ENCODE measurements at regions not wholly inside any gene's neighbourhood (a gene's known extent, or its start where the extent isn't known, plus 50 kb on each side); places are given as distances from the start of the nearest gene placed in this dataset.
A peak's percentile ranks its signal among the peaks of the same experiment; 100 is the strongest.

DNA sequence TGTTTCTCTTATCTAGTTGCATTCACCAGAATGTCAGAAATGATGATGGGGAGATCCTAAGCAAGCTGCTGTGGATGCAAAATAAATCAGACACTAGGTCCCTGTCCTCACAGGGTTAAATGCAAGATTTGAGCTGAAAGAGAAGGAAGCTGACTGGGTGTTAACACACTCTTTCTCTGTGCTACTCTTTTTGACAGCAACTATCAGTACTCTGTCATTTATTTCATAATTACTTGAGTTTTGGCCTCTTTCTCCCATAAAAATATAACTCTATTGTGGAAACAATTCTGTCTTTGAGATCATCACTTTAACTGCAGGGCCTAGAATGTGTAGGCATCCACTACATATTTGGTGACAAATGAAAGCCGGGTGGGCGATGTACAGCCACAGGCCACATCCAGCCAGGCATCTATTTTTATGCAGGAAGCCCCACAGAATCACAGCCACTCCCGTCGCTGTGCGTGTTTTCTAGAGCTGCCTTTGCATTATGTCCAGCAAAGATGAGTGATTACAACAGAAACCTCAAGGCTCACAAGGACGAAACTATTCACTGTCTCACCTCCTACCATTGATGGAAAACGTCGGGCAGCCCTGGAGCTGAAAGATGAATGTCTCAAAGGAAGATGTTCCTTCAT is 849.0 kb downstream of the RNF144A start:
- H3K4me1 Mint-ChIP-seq, result no peaks in the 10 kb centered on the region
- no peak overlapping the region for H3K4me3 Mint-ChIP-seq
- H3K36me3 Mint-ChIP-seq, result peaks cover 9 to 16% of the 10 kb centered on the region in 2 donors
- ATAC-seq (ENCODE audit: low read depth in 2 of 2) (no peak), DNase-seq (no peak)
- H3K9me3 Mint-ChIP-seq, result peaks cover 9 to 24% (median 20%) of the 10 kb centered on the region in 7 donors
- no peaks in the 10 kb centered on the region for H3K27me3 Mint-ChIP-seq
- H3K27ac Mint-ChIP-seq, result no peak overlapping the region

DNA sequence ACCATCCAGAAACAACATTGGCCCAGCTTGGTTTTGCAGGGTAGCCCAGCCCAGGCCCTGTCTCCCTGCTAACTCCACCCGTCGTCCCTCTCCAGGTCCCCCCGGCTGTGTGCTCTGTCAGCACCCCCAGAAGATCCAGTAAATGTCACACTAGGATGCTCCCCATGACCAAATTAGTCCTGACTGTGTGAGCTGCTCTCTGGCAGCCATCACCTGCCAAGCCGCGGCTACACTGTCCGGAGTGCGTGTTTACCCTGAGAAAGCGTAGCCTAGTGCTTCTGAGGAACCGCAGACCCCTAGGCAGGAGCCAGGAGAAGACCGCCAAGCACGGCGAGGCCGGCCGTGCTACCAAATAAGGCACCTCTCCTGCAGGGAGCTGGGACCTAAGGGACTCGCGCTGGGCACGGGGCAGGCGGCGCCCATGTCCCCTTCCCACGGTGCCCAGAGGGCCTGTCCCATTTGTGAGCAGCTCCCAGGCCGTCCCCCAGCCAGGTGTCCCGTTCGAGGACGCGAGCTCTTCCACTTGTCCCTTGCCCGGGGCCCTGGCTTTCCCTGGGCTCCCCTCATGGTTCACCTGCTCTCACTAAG is 849.9 kb downstream of the RNF144A start:
- ATAC-seq (ENCODE audit: low read depth in 2 of 2), result no peak
- H3K36me3 Mint-ChIP-seq, result peaks cover 9 to 16% of the 10 kb centered on the region in 2 donors
- H3K9me3 Mint-ChIP-seq, result peaks cover 9 to 24% (median 20%) of the 10 kb centered on the region in 7 donors
- peak overlapping the region in 1 of 8 donors; percentile 19 for H3K4me3 Mint-ChIP-seq
- H3K4me1 Mint-ChIP-seq, result no peaks in the 10 kb centered on the region
- no peaks in the 10 kb centered on the region for H3K27me3 Mint-ChIP-seq
- no peak overlapping the region for H3K27ac Mint-ChIP-seq
- DNase-seq, result no peak

DNA sequence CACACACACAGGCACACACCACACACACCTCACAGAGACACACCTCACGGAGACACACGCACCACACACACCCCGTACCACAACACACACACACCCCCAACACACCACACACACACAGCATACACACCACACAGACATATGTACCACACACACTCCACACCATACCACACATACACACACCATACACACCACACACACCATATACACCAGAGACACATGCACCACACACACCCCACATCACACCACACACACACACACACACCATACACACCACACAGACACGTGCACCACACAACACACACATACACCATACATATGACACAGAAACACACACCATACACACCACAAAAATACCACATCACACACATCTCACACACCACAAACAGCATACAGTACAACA is 850.7 kb downstream of the RNF144A start:
- DNase-seq, result no peak
- no peak overlapping the region for H3K27ac Mint-ChIP-seq
- H3K27me3 Mint-ChIP-seq, result no peaks in the 10 kb centered on the region
- H3K4me1 Mint-ChIP-seq, result no peaks in the 10 kb centered on the region
- no peak for ATAC-seq (ENCODE audit: low read depth in 2 of 2)
- peaks cover 4 to 8% of the 10 kb centered on the region in 2 donors for H3K36me3 Mint-ChIP-seq
- H3K9me3 Mint-ChIP-seq, result peaks cover 6 to 18% (median 15%) of the 10 kb centered on the region in 7 donors
- no peak overlapping the region for H3K4me3 Mint-ChIP-seq

DNA sequence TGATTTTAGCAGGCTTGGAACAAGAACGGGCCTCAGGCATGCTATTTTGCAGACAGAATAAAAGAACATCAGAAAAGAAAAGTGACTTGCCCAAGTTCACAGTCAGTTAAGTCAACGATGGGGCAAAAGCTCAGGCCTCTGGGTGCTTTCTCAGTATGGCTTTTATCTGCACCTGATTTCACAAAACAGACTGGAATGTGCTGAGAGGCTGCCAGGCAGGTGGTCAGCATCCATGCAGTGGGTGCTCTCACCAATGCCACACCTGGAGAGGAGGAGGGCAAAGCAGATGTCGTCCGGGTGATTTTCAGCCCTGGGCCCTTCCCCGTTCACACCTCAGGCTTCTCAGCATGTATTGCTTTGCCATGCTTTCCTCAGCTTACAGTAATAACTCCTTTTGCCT is 854.6 kb downstream of the RNF144A start:
- Mint-ChIP-seq H3K36me3 (no peaks in the 10 kb centered on the region), H3K9me3 (no peaks in the 10 kb centered on the region), H3K4me3 (no peak overlapping the region), H3K4me1 (no peaks in the 10 kb centered on the region), H3K27ac (no peak overlapping the region), H3K27me3 (peaks cover 0 to 8% (median 3%) of the 10 kb centered on the region in 3 donors)
- ATAC-seq (ENCODE audit: low read depth in 2 of 2) (no peak), DNase-seq (no peak)

DNA sequence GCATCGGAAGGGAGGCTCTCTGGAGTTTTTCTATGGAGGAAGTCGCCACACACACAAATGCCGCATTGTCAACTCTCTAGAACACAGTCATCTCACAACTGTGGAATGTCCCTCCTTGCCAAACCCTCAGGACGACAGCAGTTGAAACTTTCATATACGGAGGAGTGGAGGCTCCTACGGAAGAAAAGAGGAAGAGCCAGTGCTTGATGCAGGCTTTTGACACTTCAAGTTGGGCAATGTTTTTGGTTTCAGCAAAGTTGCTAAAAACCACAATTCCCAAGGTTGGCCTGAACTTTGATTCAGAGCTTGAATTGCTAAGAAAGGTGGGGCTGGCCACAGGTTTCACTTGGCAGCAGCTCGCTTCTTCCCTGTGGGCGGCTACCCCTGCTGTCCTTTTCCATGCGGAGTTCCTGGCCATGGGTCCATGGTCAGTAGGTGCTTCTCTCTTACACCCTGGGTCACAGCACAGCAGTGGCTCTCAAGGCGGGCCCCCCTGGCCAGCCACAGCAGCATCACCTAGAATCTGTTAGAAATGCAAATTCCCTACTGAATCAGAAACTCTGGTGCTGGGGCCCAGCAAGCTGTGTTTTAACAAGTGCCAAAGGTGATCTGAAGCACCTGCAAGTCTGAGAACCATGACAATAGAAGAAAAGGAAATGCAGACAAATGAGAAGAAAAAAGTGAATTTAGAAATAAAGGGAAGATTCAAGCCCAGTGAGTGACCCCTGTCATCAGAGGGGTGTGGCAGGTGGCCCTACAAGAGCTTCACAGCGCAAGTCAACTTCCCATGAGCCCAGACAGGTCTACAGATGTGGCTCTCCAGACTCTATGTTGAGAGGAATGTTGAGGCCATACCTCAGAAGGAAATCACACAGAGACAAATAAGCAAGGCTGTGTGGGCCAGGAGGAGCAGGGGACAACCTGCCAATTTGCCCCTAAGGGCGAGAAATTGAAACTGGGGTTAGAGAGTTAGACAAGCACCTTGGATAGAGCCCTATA is 856.4 kb downstream of the RNF144A start:
- DNase-seq (no peak), ATAC-seq (ENCODE audit: low read depth in 2 of 2) (no peak)
- Mint-ChIP-seq H3K9me3 (no peaks in the 10 kb centered on the region), H3K4me1 (no peaks in the 10 kb centered on the region), H3K36me3 (no peaks in the 10 kb centered on the region), H3K27ac (peak overlapping the region in 1 of 6 donors; percentile 14), H3K4me3 (no peak overlapping the region), H3K27me3 (peaks cover 0 to 8% (median 3%) of the 10 kb centered on the region in 3 donors)

DNA sequence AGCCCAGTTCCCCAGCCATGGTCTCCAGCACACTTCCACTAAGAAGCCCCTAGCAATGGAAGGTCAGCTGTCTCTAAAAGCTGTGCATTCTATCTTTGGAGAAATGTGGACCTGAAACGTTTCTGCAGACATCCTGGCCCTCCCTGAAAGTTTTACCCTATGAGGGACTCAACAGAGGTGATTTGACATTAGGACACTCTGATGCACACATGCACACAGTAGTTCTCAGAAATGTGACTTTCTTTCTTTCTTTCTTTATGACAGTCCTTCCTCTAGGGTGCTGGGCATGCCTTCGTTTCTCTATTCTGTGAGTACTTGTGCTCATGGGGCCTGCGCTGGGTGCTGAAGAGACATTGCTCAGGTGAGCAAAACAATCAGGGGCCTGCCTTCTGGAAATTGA is 857.3 kb downstream of the RNF144A start:
- no peak overlapping the region for H3K4me3 Mint-ChIP-seq
- no peaks in the 10 kb centered on the region for H3K9me3 Mint-ChIP-seq
- no peak for DNase-seq
- no peak for ATAC-seq (ENCODE audit: low read depth in 2 of 2)
- no peaks in the 10 kb centered on the region for H3K36me3 Mint-ChIP-seq
- peaks cover 0 to 8% (median 3%) of the 10 kb centered on the region in 3 donors for H3K27me3 Mint-ChIP-seq
- H3K27ac Mint-ChIP-seq, result no peak overlapping the region
- H3K4me1 Mint-ChIP-seq, result no peaks in the 10 kb centered on the region

DNA sequence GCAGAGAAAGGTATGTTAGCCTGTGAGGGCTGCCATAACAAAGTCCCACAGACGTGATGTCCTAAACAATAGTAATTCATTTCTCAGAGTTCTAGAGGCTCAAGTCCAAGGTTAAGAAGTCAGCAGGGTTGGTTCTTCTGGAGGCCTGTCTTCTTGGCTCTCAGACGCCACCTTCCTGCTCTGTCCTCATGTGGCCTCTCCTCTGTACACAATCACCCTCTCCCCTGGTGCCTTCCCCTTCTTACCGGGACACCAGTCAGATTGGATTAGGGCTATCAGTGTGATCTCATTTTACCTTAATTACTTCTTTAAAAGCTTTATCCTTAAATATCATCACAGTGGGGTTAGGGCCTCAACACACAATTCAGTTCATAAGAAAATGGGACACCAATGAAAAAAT is 860.5 kb downstream of the RNF144A start:
- ATAC-seq (ENCODE audit: low read depth in 2 of 2) (no peak), DNase-seq (no peak)
- no peak overlapping the region for H3K4me3 Mint-ChIP-seq
- H3K9me3 Mint-ChIP-seq, result no peaks in the 10 kb centered on the region
- H3K36me3 Mint-ChIP-seq, result no peaks in the 10 kb centered on the region
- H3K27me3 Mint-ChIP-seq, result peaks cover 0 to 8% (median 3%) of the 10 kb centered on the region in 3 donors
- H3K27ac Mint-ChIP-seq, result peak overlapping the region in 1 of 6 donors; percentile 17
- H3K4me1 Mint-ChIP-seq, result no peaks in the 10 kb centered on the region

DNA sequence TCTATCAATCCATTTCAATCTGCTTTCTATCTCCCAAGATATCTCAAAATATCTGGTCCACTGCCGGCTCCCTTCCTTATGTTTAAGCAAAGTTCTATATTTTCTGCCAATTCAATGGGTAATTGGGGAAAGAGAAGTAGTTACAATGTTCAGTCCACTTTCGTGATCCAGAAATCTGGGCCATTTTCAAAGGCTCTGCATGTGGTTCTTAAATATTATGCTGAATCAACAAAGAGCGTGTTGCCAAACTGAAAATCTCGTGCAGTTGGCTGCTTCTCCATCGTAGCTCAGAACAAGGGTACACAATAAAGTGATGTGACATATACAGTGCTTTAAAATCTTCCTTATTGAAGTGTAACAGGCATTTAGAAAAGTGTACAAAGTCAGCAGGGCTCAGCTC is 863.1 kb downstream of the RNF144A start:
- no peaks in the 10 kb centered on the region for H3K36me3 Mint-ChIP-seq
- no peaks in the 10 kb centered on the region for H3K9me3 Mint-ChIP-seq
- ATAC-seq (ENCODE audit: low read depth in 2 of 2) (no peak), DNase-seq (no peak)
- peaks cover 0 to 8% (median 3%) of the 10 kb centered on the region in 3 donors for H3K27me3 Mint-ChIP-seq
- no peaks in the 10 kb centered on the region for H3K4me1 Mint-ChIP-seq
- no peak overlapping the region for H3K27ac Mint-ChIP-seq
- no peak overlapping the region for H3K4me3 Mint-ChIP-seq

DNA sequence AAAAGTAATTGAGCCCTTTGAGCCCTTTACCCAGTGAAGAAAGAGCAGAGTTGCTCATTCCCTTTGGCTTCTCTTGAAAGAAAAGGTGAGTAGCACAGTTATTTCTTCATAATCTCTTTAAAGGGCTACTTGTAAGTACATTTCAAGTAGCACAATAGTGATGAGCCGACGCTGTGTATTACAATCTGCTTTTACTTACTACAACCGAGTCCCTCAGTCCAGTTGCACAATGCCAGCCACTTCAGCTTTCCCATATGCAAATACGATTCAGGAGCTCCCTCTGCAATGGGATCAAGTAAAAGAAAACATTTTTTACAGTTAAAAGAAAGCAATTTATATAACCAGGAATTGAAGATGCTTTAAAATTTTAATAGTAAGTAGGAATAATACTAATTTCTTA is 868.5 kb downstream of the RNF144A start:
- H3K27ac Mint-ChIP-seq, result no peak overlapping the region
- DNase-seq (no peak), ATAC-seq (ENCODE audit: low read depth in 2 of 2) (no peak)
- H3K9me3 Mint-ChIP-seq, result no peaks in the 10 kb centered on the region
- H3K36me3 Mint-ChIP-seq, result no peaks in the 10 kb centered on the region
- H3K4me3 Mint-ChIP-seq, result no peak overlapping the region
- peaks cover 0 to 8% (median 0%) of the 10 kb centered on the region in 3 donors for H3K27me3 Mint-ChIP-seq
- H3K4me1 Mint-ChIP-seq, result no peaks in the 10 kb centered on the region

DNA sequence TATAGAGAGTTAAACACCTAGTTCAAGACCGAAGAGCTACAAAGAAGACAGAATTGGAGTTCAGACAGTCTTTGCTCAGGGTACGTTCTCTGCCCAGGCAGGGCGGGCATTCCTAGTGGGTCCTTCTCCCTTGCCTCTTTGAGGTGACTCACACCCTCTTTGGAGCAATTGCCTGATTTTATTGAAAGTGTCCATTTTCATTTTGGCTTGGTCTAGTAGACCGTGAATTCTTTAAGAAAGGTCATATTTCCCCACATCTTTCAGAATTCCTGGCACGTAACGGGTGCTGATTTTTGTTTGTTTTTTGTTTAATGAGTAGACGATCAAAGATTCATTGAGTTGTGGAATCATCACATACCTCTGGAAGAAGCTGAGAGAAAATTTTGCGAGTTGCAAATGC is 871.5 kb downstream of the RNF144A start:
- DNase-seq (no peak), ATAC-seq (ENCODE audit: low read depth in 2 of 2) (no peak)
- Mint-ChIP-seq H3K9me3 (no peaks in the 10 kb centered on the region), H3K27ac (no peak overlapping the region), H3K36me3 (no peaks in the 10 kb centered on the region), H3K27me3 (peaks cover 0 to 8% (median 0%) of the 10 kb centered on the region in 3 donors), H3K4me1 (no peaks in the 10 kb centered on the region), H3K4me3 (no peak overlapping the region)

DNA sequence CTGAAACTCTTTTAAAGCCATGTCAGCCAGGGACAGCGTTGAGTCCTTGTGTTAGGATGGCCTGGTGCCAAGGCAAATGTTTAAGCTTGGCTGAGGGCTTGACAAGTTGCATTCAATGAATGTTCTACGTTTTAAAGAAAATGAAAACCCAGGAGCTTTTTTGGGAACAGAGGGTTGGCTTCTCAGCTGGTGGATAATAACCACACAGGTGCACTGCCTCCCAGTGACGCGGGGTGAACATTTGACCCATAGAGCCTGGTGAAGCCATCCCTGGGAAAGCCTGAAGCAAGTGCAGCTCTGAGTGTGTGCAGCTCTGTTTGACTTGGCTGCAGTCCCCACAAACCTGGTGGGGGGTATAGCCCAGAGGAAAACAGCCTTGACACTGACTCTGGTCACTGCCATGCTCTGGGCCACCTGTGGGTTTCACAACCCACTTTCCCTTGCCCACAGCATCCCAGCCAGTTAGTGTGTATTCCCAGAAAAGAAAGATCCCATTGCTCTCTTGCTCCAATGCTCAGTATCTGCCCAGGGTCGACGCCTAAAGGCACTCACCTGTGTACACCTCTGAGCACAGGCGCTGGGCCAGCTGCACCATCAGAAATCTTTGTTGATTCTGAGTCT is 874.9 kb downstream of the RNF144A start:
- no peak overlapping the region for H3K27ac Mint-ChIP-seq

DNA sequence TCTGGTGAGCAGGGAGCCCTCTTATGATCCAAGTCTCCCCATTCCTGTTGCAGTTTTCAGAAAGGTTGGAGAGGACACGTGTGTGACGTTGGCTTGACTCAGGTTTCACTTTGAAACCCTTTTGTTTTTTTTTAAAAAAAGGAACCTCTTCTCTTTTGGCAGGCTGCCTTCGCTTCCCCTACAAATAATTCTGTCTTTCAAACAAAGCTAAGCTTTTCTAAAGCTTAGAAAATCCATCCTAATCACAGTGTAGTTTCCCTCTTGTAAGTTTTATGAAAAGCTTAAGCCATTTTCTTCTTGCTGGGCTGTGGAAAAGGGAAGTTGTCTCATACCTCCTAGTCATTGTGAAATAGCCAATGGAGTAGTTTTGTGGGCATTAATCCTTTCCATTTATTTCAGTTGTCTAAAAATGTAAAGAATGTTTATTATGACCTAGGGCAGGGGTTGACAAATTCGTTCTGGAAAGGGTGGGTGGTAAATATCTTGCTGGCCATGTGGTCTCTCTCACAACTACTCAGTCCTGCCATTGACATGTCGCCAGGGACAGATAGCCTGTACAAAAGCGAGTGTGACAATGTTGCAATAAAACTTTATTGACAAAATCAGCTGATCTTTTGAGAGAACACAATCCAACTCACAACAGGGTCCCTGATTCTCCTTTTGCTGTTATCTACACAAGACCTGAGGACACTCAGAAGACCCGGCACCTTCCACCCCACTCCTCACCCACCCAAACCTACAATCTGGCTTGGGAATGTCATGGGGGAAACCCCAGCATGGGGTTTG is 878.8 kb downstream of the RNF144A start:
- H3K36me3 Mint-ChIP-seq, result peaks cover 0 to 19% of the 10 kb centered on the region in 2 donors
- H3K4me3 Mint-ChIP-seq, result peak overlapping the region in 1 of 8 donors; percentile 6
- ATAC-seq (ENCODE audit: low read depth in 2 of 2) (no peak), DNase-seq (no peak)
- peaks cover 0 to 5% (median 5%) of the 10 kb centered on the region in 3 donors for H3K27me3 Mint-ChIP-seq
- peaks cover 7 to 13% (median 10%) of the 10 kb centered on the region in 7 donors for H3K9me3 Mint-ChIP-seq
- peaks cover 0 to 4% (median 4%) of the 10 kb centered on the region in 3 donors for H3K4me1 Mint-ChIP-seq
- peak overlapping the region in 1 of 6 donors; percentile 85 for H3K27ac Mint-ChIP-seq

More for the DNA sequence above, 874.9 kb downstream of the RNF144A start:
- no peaks in the 10 kb centered on the region for H3K9me3 Mint-ChIP-seq
- ATAC-seq (ENCODE audit: low read depth in 2 of 2) (no peak), DNase-seq (no peak)
- no peaks in the 10 kb centered on the region for H3K36me3 Mint-ChIP-seq
- H3K4me3 Mint-ChIP-seq, result no peak overlapping the region
- no peaks in the 10 kb centered on the region for H3K27me3 Mint-ChIP-seq
- peaks cover 0 to 4% (median 2%) of the 10 kb centered on the region in 3 donors for H3K4me1 Mint-ChIP-seq
